GM10266 (cell line): ENCODE measurements at regions not wholly inside any gene's neighbourhood (a gene's known extent, or its start where the extent isn't known, plus 50 kb on each side); places are given as distances from the start of the nearest gene placed in this dataset.

Experiments used
- DNase-seq: peaks from one replicate; pipeline ENCODE4 v3.0.0; 2012; ENCODE audit errors: extremely low spot score
- TF ChIP-seq, protein P1 (sequence below): IDR thresholded peaks from 2 replicates; pipeline ENCODE4 v1.5.1; 2012; ENCODE audit warnings: mild to moderate bottlenecking, low read depth; ENCODE audit not compliant: control insufficient read depth, insufficient read depth; ENCODE audit errors: missing control alignments

GRCh38 chr10:61179771-61180170, 235.8 kb upstream of the RHOBTB1 start:
- TF ChIP-seq, protein P1, sequence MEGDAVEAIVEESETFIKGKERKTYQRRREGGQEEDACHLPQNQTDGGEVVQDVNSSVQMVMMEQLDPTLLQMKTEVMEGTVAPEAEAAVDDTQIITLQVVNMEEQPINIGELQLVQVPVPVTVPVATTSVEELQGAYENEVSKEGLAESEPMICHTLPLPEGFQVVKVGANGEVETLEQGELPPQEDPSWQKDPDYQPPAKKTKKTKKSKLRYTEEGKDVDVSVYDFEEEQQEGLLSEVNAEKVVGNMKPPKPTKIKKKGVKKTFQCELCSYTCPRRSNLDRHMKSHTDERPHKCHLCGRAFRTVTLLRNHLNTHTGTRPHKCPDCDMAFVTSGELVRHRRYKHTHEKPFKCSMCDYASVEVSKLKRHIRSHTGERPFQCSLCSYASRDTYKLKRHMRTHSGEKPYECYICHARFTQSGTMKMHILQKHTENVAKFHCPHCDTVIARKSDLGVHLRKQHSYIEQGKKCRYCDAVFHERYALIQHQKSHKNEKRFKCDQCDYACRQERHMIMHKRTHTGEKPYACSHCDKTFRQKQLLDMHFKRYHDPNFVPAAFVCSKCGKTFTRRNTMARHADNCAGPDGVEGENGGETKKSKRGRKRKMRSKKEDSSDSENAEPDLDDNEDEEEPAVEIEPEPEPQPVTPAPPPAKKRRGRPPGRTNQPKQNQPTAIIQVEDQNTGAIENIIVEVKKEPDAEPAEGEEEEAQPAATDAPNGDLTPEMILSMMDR, result no peak
- no peak for DNase-seq

DNA sequence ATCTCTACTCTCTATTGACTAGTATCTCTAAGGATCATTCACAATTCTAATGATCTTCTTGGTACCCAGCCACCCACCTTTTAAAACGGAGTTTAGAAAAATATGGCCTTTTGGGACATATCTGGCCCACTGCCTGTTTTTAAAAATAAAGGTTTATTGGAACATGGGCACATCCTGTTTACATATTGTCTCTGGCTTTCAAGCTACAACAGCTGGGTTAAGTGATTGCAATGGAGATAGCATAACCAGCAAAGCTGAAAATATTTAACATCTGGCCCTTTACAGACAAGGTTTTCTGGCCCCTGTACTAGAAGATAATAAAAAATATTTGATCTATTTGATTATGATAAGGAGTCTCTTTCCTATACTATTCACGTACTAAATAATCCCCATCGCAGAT, 232.4 kb upstream of the RHOBTB1 start:
- DNase-seq, result no peak
- TF ChIP-seq, protein P1, result no peak

- TF ChIP-seq, protein P1, result no peak
- no peak for DNase-seq
These were observed 231.3 kb upstream of the RHOBTB1 start for GRCh38 chr10:61175316-61175715.

- TF ChIP-seq, protein P1, result no peak
- DNase-seq, result no peak
These were observed 229.5 kb upstream of the RHOBTB1 start for GRCh38 chr10:61173450-61173849.

- no peak for DNase-seq
- TF ChIP-seq, protein P1, result no peak
These were observed 228.4 kb upstream of the RHOBTB1 start for GRCh38 chr10:61172182-61172926.

DNA sequence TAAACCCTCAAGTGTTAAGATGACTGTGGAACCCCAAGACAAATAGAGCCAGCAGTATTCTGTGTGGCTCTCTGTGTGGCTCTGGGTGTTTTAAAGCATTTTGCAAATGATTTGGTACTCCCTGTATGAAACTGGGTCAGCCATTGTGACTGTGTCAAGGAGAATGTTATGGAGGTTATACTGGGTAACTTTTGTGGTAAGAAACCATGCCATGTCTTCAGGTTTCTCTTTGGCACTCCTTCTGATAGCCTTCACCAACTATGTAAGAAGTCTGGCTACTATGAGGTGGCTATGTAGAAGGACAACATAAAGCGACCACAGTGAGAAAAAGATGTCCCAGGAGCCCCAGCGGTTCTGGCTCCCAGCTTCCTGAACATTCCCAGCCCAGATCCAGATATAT, 226.6 kb upstream of the RHOBTB1 start:
- TF ChIP-seq, protein P1, result no peak
- no peak for DNase-seq

- no peak for DNase-seq
- TF ChIP-seq, protein P1, result no peak
These were observed 225.3 kb upstream of the RHOBTB1 start for GRCh38 chr10:61169294-61169693.
